WTC11 (cell line): ENCODE measurements at regions not wholly inside any gene's neighbourhood (a gene's known extent, or its start where the extent isn't known, plus 50 kb on each side); places are given as distances from the start of the nearest gene placed in this dataset.
A peak's percentile ranks its signal among the peaks of the same experiment; 100 is the strongest.

Experiments used
- ATAC-seq: fragments of 200-7000 bp; cut with Tn5 transposase; 2 replicates; pipeline ENCODE4 v1.10.0; 2021; ENCODE audit warnings: mild to moderate bottlenecking, moderate library complexity
- CTCF ChIA-PET: fragments of 300-600 bp; sonication (Branson Sonifier 250); formaldehyde crosslinking; loops from one replicate; lab custom pipeline; 2021; ENCODE audit warnings: antibody characterized with exemption; lab: Charles Lee
- POLR2A ChIA-PET: fragments of 350-600 bp; sonication (Branson Sonifier 250); formaldehyde crosslinking; loops from one replicate; lab custom pipeline; 2021; ENCODE audit warnings: antibody characterized with exemption; lab: Charles Lee
- DNase-seq: peaks from one replicate; pipeline ENCODE4 v3.0.0; 2021; ENCODE audit warnings: low spot score
- H3K27ac Mint-ChIP-seq: 2 replicates; pipeline ENCODE4 v1.8.0; 2021; ENCODE audit warnings: mixed read lengths
- H3K27me3 Mint-ChIP-seq: 2 replicates; pipeline ENCODE4 v1.8.0; 2021; ENCODE audit warnings: low read depth, mild to moderate bottlenecking, moderate library complexity, mixed read lengths
- H3K36me3 Mint-ChIP-seq: 2 replicates; pipeline ENCODE4 v1.8.0; 2021; ENCODE audit warnings: mixed read lengths
- H3K4me1 Mint-ChIP-seq: 2 replicates; pipeline ENCODE4 v1.8.0; 2022; ENCODE audit warnings: mixed read lengths
- H3K4me3 Mint-ChIP-seq: 2 replicates; pipeline ENCODE4 v1.8.0; 2021; ENCODE audit warnings: mild to moderate bottlenecking, moderate library complexity, mixed read lengths
- H3K9me3 Mint-ChIP-seq: 2 replicates; pipeline ENCODE4 v1.8.0; 2021; ENCODE audit warnings: mixed read lengths
- ATF1 ChIP-seq: sonication (generic); formaldehyde crosslinking; IDR thresholded peaks from 2 replicates; pipeline ENCODE4 v1.8.1; 2023; ENCODE audit warnings: mild to moderate bottlenecking, moderate library complexity, missing genetic modification reagents
- CBFB ChIP-seq: sonication (generic); formaldehyde crosslinking; IDR thresholded peaks from 2 replicates; pipeline ENCODE4 v1.8.1; 2022; ENCODE audit warnings: mild to moderate bottlenecking, low read depth, missing genetic modification reagents
- CREM ChIP-seq: sonication (generic); formaldehyde crosslinking; IDR thresholded peaks from 2 replicates; pipeline ENCODE4 v1.8.1; 2022; ENCODE audit warnings: mild to moderate bottlenecking, missing genetic modification reagents, moderate library complexity
- GABPB1 ChIP-seq: sonication (generic); formaldehyde crosslinking; IDR thresholded peaks from 2 replicates; pipeline ENCODE4 v1.8.1; 2023; ENCODE audit warnings: mild to moderate bottlenecking, missing genetic modification reagents
- NFYB ChIP-seq: sonication (generic); formaldehyde crosslinking; conservative IDR thresholded peaks from 2 replicates; pipeline ENCODE4 v1.8.0; 2022; ENCODE audit warnings: low read depth, missing genetic modification reagents
- NR1H2 ChIP-seq: sonication (generic); formaldehyde crosslinking; IDR thresholded peaks from 2 replicates; pipeline ENCODE4 v1.9.0; 2021; ENCODE audit warnings: mild to moderate bottlenecking, moderate library complexity, missing genetic modification reagents
- PRRX2 ChIP-seq: fragments of 250-450 bp; sonication (Bioruptor Pico); IDR thresholded peaks from 2 replicates; pipeline ENCODE4 v1.8.0; 2021; ENCODE audit warnings: mild to moderate bottlenecking
- SP1 ChIP-seq: sonication (generic); formaldehyde crosslinking; conservative IDR thresholded peaks from 2 replicates; pipeline ENCODE4 v1.8.1; 2022; ENCODE audit warnings: missing genetic modification reagents
- ZNF138 ChIP-seq: sonication (generic); formaldehyde crosslinking; conservative IDR thresholded peaks from 2 replicates; pipeline ENCODE4 v1.8.1; 2022; ENCODE audit warnings: mild to moderate bottlenecking, moderate library complexity, missing genetic modification reagents
- ZNF219 ChIP-seq: sonication (generic); formaldehyde crosslinking; IDR thresholded peaks from 2 replicates; pipeline ENCODE4 v1.8.0; 2023; ENCODE audit warnings: missing genetic modification reagents, mild to moderate bottlenecking, borderline replicate concordance
- ZNF263 ChIP-seq: sonication (generic); formaldehyde crosslinking; IDR thresholded peaks from 2 replicates; pipeline ENCODE4 v1.8.1; 2022; ENCODE audit warnings: low read depth, mild to moderate bottlenecking, moderate library complexity, missing genetic modification reagents
- ZNF416 ChIP-seq: fragments of 250-450 bp; sonication (Bioruptor Pico); IDR thresholded peaks from 2 replicates; pipeline ENCODE4 v1.9.0; 2021; ENCODE audit warnings: mild to moderate bottlenecking, inconsistent platforms
- TF ChIP-seq, protein P1 (sequence below): fragments of 250-450 bp; sonication (Bioruptor Pico); IDR thresholded peaks from 2 replicates; pipeline ENCODE4 v1.9.0; 2021; ENCODE audit warnings: mild to moderate bottlenecking
- TF ChIP-seq, protein P2 (sequence below): sonication (generic); formaldehyde crosslinking; IDR thresholded peaks from 2 replicates; pipeline ENCODE4 v1.8.1; 2023; ENCODE audit warnings: mild to moderate bottlenecking, missing genetic modification reagents
- TF ChIP-seq, protein P3 (sequence below): fragments of 250-450 bp; sonication (Bioruptor Pico); IDR thresholded peaks from 2 replicates; pipeline ENCODE4 v1.8.0; 2021; ENCODE audit warnings: mild to moderate bottlenecking
- TF ChIP-seq, protein P4 (sequence below): sonication (generic); formaldehyde crosslinking; IDR thresholded peaks from 2 replicates; pipeline ENCODE4 v1.8.0; 2023; ENCODE audit warnings: missing genetic modification reagents
- TF ChIP-seq, protein P5 (sequence below): sonication (generic); formaldehyde crosslinking; IDR thresholded peaks from 2 replicates; pipeline ENCODE4 v1.8.1; 2022; ENCODE audit warnings: mild to moderate bottlenecking, missing genetic modification reagents, moderate library complexity, borderline replicate concordance
- TF ChIP-seq, protein P6 (sequence below): sonication (generic); formaldehyde crosslinking; IDR thresholded peaks from 2 replicates; pipeline ENCODE4 v1.8.1; 2023; ENCODE audit warnings: mild to moderate bottlenecking, missing genetic modification reagents, moderate library complexity

DNA sequence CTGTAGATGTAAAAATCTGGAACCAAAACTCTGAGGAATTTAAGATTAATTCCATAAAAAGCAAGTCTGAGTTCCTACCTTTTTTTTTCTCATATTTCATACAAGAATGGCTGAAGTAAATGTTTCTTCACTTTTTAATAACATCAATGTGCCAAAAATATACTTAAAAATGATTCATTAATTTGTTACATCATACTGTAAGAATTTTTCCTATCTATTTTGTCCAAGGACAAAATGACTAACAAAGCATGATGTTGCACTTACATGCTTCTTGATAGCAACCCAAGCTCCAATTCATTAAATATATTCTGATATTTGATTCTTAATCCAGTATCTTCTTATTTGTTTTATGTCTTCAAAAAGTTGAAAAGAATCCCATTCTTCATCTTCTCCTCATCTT, 988.3 kb downstream of the TLE1 start:
- TF ChIP-seq, protein P1, sequence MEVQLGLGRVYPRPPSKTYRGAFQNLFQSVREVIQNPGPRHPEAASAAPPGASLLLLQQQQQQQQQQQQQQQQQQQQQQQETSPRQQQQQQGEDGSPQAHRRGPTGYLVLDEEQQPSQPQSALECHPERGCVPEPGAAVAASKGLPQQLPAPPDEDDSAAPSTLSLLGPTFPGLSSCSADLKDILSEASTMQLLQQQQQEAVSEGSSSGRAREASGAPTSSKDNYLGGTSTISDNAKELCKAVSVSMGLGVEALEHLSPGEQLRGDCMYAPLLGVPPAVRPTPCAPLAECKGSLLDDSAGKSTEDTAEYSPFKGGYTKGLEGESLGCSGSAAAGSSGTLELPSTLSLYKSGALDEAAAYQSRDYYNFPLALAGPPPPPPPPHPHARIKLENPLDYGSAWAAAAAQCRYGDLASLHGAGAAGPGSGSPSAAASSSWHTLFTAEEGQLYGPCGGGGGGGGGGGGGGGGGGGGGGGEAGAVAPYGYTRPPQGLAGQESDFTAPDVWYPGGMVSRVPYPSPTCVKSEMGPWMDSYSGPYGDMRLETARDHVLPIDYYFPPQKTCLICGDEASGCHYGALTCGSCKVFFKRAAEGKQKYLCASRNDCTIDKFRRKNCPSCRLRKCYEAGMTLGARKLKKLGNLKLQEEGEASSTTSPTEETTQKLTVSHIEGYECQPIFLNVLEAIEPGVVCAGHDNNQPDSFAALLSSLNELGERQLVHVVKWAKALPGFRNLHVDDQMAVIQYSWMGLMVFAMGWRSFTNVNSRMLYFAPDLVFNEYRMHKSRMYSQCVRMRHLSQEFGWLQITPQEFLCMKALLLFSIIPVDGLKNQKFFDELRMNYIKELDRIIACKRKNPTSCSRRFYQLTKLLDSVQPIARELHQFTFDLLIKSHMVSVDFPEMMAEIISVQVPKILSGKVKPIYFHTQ (CRISPR knock-in tag): no peak
- TF ChIP-seq, protein P2, sequence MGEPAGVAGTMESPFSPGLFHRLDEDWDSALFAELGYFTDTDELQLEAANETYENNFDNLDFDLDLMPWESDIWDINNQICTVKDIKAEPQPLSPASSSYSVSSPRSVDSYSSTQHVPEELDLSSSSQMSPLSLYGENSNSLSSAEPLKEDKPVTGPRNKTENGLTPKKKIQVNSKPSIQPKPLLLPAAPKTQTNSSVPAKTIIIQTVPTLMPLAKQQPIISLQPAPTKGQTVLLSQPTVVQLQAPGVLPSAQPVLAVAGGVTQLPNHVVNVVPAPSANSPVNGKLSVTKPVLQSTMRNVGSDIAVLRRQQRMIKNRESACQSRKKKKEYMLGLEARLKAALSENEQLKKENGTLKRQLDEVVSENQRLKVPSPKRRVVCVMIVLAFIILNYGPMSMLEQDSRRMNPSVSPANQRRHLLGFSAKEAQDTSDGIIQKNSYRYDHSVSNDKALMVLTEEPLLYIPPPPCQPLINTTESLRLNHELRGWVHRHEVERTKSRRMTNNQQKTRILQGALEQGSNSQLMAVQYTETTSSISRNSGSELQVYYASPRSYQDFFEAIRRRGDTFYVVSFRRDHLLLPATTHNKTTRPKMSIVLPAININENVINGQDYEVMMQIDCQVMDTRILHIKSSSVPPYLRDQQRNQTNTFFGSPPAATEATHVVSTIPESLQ (CRISPR knock-in tag): no peak
- TF ChIP-seq ZNF263 (CRISPR knock-in tag): no peak
- no peak for TF ChIP-seq ATF1
- no peak for TF ChIP-seq ZNF138 (CRISPR knock-in tag)
- no peak for TF ChIP-seq GABPB1 (CRISPR knock-in tag)
- no peak for TF ChIP-seq ZNF219 (CRISPR knock-in tag)
- H3K27me3 Mint-ChIP-seq: peaks cover 2% of the 10 kb centered on the region; the same call in 1 of the 2 replicates
- ChIA-PET POLR2A (no interaction called here), CTCF (no interaction called here)
- no peak overlapping the region for H3K27ac Mint-ChIP-seq
- peaks cover 40% of the 10 kb centered on the region for H3K4me1 Mint-ChIP-seq
- ATAC-seq: no peak
- H3K36me3 Mint-ChIP-seq: no peaks in the 10 kb centered on the region; the same call in 1 of the 2 replicates
- no peak overlapping the region for H3K4me3 Mint-ChIP-seq
- DNase-seq: no peak
- H3K9me3 Mint-ChIP-seq: peaks cover 7% of the 10 kb centered on the region

DNA sequence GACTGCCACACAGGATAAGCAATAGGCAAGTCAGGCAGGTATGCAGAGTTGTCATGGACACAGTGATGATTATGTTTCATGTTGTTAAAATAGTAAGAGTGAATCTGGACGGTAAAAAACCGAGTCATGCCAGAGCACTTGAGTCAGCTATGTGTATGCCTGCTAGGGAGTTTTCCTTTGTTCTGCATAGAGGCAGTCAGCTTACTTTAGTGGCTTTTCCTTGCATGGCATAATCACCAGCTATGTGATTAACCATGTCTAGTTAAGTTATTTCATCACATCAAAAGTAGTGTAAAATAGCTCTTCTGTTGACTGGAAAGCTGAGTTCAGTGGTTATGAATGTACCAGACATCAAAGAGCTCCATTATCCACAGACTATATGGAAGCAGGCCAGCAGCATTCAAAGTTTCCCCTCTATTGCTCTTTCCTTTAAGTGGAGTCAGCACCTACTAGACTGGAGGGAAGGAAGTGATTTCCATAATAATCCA, 989.8 kb downstream of the TLE1 start:
- no peak for DNase-seq

DNA sequence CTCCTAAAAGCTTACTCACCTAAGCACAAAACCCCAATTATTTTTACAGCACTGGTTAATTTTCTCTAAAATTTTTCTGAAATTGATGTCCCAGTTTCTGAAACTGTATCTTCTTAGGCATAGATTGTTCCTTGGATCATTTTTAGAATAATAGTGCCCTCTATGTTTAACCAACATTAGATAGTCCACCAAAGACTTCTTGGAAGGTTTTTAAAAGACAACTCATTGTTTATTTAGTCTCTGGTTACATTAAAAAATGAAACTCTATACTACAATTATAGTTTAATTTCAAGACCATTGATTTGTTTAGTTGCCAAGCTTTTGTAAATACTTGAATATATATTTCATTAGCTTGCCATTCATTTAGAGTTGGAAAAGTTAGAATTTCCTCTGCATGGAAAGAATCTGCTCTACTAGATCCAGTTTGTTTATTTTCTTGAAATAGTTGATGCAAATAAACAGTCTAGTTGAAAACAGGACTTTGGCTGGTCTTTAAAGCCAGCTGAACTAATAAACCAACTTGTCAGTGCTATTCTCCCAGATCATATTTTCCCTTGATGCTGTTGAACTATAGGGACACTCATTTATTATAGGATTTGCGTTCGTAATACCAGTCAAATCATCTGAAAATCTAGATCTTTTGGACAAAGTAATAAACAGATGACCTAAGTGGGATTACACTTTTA, 990.5 kb downstream of the TLE1 start:
- DNase-seq: no peak
- POLR2A ChIA-PET: interaction anchor here (0.6 kb wide), 1 partner anchor 532 kb away, joined by 3 read pairs; no protein-coding TSS in a partner anchor
- H3K36me3 Mint-ChIP-seq: no peaks in the 10 kb centered on the region
- peaks cover 6% of the 10 kb centered on the region for H3K9me3 Mint-ChIP-seq
- H3K4me1 Mint-ChIP-seq: peaks cover 40% of the 10 kb centered on the region
- CTCF ChIA-PET: interaction anchor here (0.8 to 1.0 kb wide), 2 partner anchors 94 to 686 kb away, joined by 3 read pairs; no protein-coding TSS in a partner anchor
- H3K27me3 Mint-ChIP-seq: peaks cover 2% of the 10 kb centered on the region; the same call in 1 of the 2 replicates
- H3K27ac Mint-ChIP-seq: no peak overlapping the region
- ATAC-seq: no peak
- no peak overlapping the region for H3K4me3 Mint-ChIP-seq
- TF ChIP-seq CBFB: no peak
- TF ChIP-seq ZNF263 (CRISPR knock-in tag): no peak
- TF ChIP-seq, protein P3, sequence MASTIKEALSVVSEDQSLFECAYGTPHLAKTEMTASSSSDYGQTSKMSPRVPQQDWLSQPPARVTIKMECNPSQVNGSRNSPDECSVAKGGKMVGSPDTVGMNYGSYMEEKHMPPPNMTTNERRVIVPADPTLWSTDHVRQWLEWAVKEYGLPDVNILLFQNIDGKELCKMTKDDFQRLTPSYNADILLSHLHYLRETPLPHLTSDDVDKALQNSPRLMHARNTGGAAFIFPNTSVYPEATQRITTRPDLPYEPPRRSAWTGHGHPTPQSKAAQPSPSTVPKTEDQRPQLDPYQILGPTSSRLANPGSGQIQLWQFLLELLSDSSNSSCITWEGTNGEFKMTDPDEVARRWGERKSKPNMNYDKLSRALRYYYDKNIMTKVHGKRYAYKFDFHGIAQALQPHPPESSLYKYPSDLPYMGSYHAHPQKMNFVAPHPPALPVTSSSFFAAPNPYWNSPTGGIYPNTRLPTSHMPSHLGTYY (CRISPR knock-in tag): no peak
- no peak for TF ChIP-seq PRRX2 (CRISPR knock-in tag)
- TF ChIP-seq SP1 (CRISPR knock-in tag): no peak
- TF ChIP-seq, protein P4, sequence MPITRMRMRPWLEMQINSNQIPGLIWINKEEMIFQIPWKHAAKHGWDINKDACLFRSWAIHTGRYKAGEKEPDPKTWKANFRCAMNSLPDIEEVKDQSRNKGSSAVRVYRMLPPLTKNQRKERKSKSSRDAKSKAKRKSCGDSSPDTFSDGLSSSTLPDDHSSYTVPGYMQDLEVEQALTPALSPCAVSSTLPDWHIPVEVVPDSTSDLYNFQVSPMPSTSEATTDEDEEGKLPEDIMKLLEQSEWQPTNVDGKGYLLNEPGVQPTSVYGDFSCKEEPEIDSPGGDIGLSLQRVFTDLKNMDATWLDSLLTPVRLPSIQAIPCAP (CRISPR knock-in tag): no peak
- TF ChIP-seq, protein P5, sequence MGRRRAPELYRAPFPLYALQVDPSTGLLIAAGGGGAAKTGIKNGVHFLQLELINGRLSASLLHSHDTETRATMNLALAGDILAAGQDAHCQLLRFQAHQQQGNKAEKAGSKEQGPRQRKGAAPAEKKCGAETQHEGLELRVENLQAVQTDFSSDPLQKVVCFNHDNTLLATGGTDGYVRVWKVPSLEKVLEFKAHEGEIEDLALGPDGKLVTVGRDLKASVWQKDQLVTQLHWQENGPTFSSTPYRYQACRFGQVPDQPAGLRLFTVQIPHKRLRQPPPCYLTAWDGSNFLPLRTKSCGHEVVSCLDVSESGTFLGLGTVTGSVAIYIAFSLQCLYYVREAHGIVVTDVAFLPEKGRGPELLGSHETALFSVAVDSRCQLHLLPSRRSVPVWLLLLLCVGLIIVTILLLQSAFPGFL (CRISPR knock-in tag): no peak
- TF ChIP-seq ZNF416 (CRISPR knock-in tag): no peak
- TF ChIP-seq, protein P6, sequence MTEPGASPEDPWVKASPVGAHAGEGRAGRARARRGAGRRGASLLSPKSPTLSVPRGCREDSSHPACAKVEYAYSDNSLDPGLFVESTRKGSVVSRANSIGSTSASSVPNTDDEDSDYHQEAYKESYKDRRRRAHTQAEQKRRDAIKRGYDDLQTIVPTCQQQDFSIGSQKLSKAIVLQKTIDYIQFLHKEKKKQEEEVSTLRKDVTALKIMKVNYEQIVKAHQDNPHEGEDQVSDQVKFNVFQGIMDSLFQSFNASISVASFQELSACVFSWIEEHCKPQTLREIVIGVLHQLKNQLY (CRISPR knock-in tag): no peak
- TF ChIP-seq NR1H2: no peak
- no peak for TF ChIP-seq ZNF138 (CRISPR knock-in tag)

More for the DNA sequence above, 989.8 kb downstream of the TLE1 start:
- ChIA-PET CTCF (interaction anchor here (0.8 to 1.0 kb wide), 2 partner anchors 95 to 687 kb away, joined by 3 read pairs; no protein-coding TSS in a partner anchor), POLR2A (interaction anchor here (0.6 kb wide), 1 partner anchor 533 kb away, joined by 3 read pairs; no protein-coding TSS in a partner anchor)
- no peak overlapping the region for H3K27ac Mint-ChIP-seq
- TF ChIP-seq, protein P6 (CRISPR knock-in tag): no peak
- TF ChIP-seq NFYB (CRISPR knock-in tag): no peak
- no peak for TF ChIP-seq PRRX2 (CRISPR knock-in tag)
- TF ChIP-seq, protein P4 (CRISPR knock-in tag): no peak
- TF ChIP-seq CREM (CRISPR knock-in tag): no peak
- peaks cover 40% of the 10 kb centered on the region for H3K4me1 Mint-ChIP-seq
- no peak overlapping the region for H3K4me3 Mint-ChIP-seq
- ATAC-seq: peak; percentile 63
- peaks cover 6% of the 10 kb centered on the region for H3K9me3 Mint-ChIP-seq
- H3K36me3 Mint-ChIP-seq: no peaks in the 10 kb centered on the region
- peaks cover 2% of the 10 kb centered on the region; the same call in 1 of the 2 replicates for H3K27me3 Mint-ChIP-seq
